Mesenchymal stem cell (in vitro differentiated cells and primary cell): ENCODE measurements at regions not wholly inside any gene's neighbourhood (a gene's known extent, or its start where the extent isn't known, plus 50 kb on each side); places are given as distances from the start of the nearest gene placed in this dataset.

Experiments
- DNase-seq: peaks from one replicate; pipeline ENCODE4 v3.0.0-alpha.2; 2013
- H2AFZ ChIP-seq: one replicate; pipeline ENCODE4 v1.6.1; 2013; ENCODE audit warnings: low read depth, mild to moderate bottlenecking, control low read depth, inconsistent platforms, low read length, moderate library complexity
- H2AK5ac ChIP-seq: 2 replicates; pipeline ENCODE4 v1.6.1; 2013; ENCODE audit warnings: low read length, moderate library complexity, mild to moderate bottlenecking, inconsistent platforms; ENCODE audit not compliant: severe bottlenecking
- H2BK120ac ChIP-seq: one replicate; pipeline ENCODE4 v1.6.1; 2013; ENCODE audit warnings: low read depth, mild to moderate bottlenecking, inconsistent platforms, low read length, moderate library complexity
- H2BK12ac ChIP-seq, 2 experiments: one replicate each; pipeline ENCODE4 v1.6.1; 2013; ENCODE audit warnings: inconsistent platforms in 2 of 2, low read length in 2 of 2, mild to moderate bottlenecking in 2 of 2, moderate library complexity in 2 of 2, control low read depth in 1 of 2
- H2BK15ac ChIP-seq: one replicate; pipeline ENCODE4 v1.6.1; 2013; ENCODE audit warnings: mild to moderate bottlenecking, low read depth, inconsistent platforms; ENCODE audit not compliant: poor library complexity, severe bottlenecking
- H2BK5ac ChIP-seq: 2 replicates; pipeline ENCODE4 v1.6.1; 2013; ENCODE audit warnings: low read depth, mild to moderate bottlenecking, low read length, control low read depth, inconsistent platforms; ENCODE audit not compliant: poor library complexity, severe bottlenecking
- H3K14ac ChIP-seq, 2 experiments: one replicate each; pipeline ENCODE4 v1.6.1; 2013; ENCODE audit warnings: inconsistent platforms in 2 of 2, low read length in 2 of 2, control low read depth in 1 of 2, mild to moderate bottlenecking in 1 of 2, moderate library complexity in 1 of 2
- H3K18ac ChIP-seq, 2 experiments: one replicate each; pipeline ENCODE4 v1.6.1; 2013; ENCODE audit warnings: inconsistent platforms in 2 of 2, low read length in 2 of 2, control low read depth in 1 of 2, low read depth in 1 of 2, mild to moderate bottlenecking in 1 of 2
- H3K23ac ChIP-seq, 2 experiments: one replicate each; pipeline ENCODE4 v1.6.1; 2013; ENCODE audit warnings: inconsistent platforms in 2 of 2, low read length in 2 of 2, mild to moderate bottlenecking in 2 of 2, moderate library complexity in 2 of 2, control low read depth in 1 of 2
- H3K27ac ChIP-seq: 2 replicates; pipeline ENCODE4 v1.5.1; 2013; ENCODE audit warnings: mild to moderate bottlenecking, moderate library complexity, low read length, control low read depth, inconsistent platforms; ENCODE audit not compliant: poor library complexity, severe bottlenecking
- H3K27me3 ChIP-seq, 2 experiments: 2 replicates each; pipeline versions ENCODE4 v1.6.1 to v1.7.0; 2013; ENCODE audit warnings: low read length in 2 of 2, mild to moderate bottlenecking in 2 of 2, moderate library complexity in 2 of 2, control low read depth in 1 of 2, inconsistent platforms in 1 of 2; ENCODE audit not compliant: control insufficient read depth in 1 of 2, insufficient read depth in 1 of 2
- H3K36me3 ChIP-seq, 2 experiments: 2 replicates each; pipeline versions ENCODE4 v1.6.1 to v1.7.0; 2013; ENCODE audit warnings: low read length in 2 of 2, control low read depth in 1 of 2, inconsistent platforms in 1 of 2, low read depth in 1 of 2, mild to moderate bottlenecking in 1 of 2; ENCODE audit not compliant: insufficient read depth in 2 of 2, control insufficient read depth in 1 of 2
- H3K4ac ChIP-seq, 2 experiments: one replicate each; pipeline ENCODE4 v1.6.1; 2013; ENCODE audit warnings: inconsistent platforms in 2 of 2, low read length in 2 of 2, mild to moderate bottlenecking in 2 of 2, moderate library complexity in 2 of 2, control low read depth in 1 of 2, low read depth in 1 of 2
- H3K4me1 ChIP-seq: 2 replicates; pipeline ENCODE4 v1.6.1; 2013; ENCODE audit warnings: low read depth, low read length, control low read depth; ENCODE audit not compliant: control insufficient read depth, insufficient read depth
- H3K4me2 ChIP-seq: 2 replicates; pipeline ENCODE4 v1.6.1; 2013; ENCODE audit warnings: low read length, mild to moderate bottlenecking, inconsistent platforms; ENCODE audit not compliant: poor library complexity, severe bottlenecking
- H3K4me3 ChIP-seq, 2 experiments: 2 replicates each; pipeline versions ENCODE4 v1.5.1 to v1.7.0; 2013; ENCODE audit warnings: low read length in 2 of 2, mild to moderate bottlenecking in 2 of 2, control low read depth in 1 of 2, low read depth in 1 of 2; ENCODE audit not compliant: insufficient read depth in 1 of 2
- H3K79me1 ChIP-seq: replicated peaks from 2 replicates; pipeline ENCODE4 v1.6.1; 2013; ENCODE audit warnings: mild to moderate bottlenecking, control low read depth, low read length, inconsistent platforms; ENCODE audit not compliant: poor library complexity, severe bottlenecking
- H3K9ac ChIP-seq: 2 replicates; pipeline ENCODE4 v1.7.0; 2013; ENCODE audit warnings: mild to moderate bottlenecking, low read length, moderate library complexity
- H3K9me3 ChIP-seq: 2 replicates; pipeline ENCODE4 v1.7.0; 2013; ENCODE audit warnings: mild to moderate bottlenecking, low read length; ENCODE audit not compliant: control insufficient read depth
- H4K8ac ChIP-seq: one replicate; pipeline ENCODE4 v1.6.1; 2013; ENCODE audit warnings: inconsistent platforms, mild to moderate bottlenecking, low read length, moderate library complexity
- H4K91ac ChIP-seq: one replicate; pipeline ENCODE4 v1.6.1; 2013; ENCODE audit warnings: mild to moderate bottlenecking, low read length, inconsistent platforms
- WGBS: methylation state at CpG from one replicate; pipeline ENCODE4 v1.1.7; 2013; ENCODE audit warnings: mixed read lengths; 5-methylcytosine and 5-hydroxymethylcytosine counted together

DNA sequence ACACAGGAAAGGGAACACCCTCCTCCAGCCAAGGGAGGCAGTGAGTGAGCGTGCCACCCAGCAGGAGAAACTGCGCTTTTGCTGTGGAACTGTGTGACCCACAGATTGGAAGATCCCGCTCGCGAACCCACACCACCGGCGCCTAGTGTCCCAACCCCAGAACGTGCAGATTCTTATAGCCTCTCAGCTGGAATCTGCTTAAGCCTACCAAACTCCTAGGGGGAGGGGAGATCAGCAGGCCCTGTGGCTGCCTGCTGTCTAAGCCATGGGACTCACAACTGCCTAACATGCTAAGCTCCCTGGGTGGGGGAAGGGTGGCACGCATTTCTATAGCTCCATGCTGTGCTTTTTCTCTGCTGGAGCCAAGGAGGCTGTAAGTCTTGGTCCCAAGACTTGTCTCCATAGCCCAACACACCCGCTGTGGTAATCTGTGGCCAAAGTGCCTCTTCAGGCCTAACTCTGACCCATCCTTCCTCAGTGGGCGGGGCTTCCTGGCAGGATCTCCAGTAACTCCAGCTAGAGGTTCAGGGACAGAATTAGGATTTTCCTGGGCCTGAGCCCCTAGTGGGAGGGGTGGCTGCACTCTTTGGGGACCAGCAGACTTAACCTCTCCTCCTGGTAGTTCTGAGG lies 485.0 kb downstream of the TAF11L14 start:
- Histone ChIP-seq H3K4ac (no peak overlapping the region), H3K18ac (no peak overlapping the region), H2BK15ac (no peak overlapping the region), H3K27ac (no peak overlapping the region), H2AK5ac (no peak overlapping the region), H4K91ac (no peak overlapping the region), H3K9ac (no peak overlapping the region), H3K4me2 (no peak overlapping the region), H2BK5ac (no peak overlapping the region), H4K8ac (no peak overlapping the region), H3K23ac (no peak overlapping the region), H2BK120ac (no peak overlapping the region), H2BK12ac (no peak overlapping the region), H3K14ac (no peak overlapping the region), H3K9me3 (no peaks in the 10 kb centered on the region), H2AFZ (no peak overlapping the region), H3K4me1 (no peaks in the 10 kb centered on the region), H3K36me3 (no peaks in the 10 kb centered on the region), H3K27me3 (no peaks in the 10 kb centered on the region), H3K4me3 (no peak overlapping the region), H3K79me1 (no peaks in the 10 kb centered on the region)
- no peak for DNase-seq
- WGBS = 77% methylated on average over 10 of the region's 11 CpGs

DNA sequence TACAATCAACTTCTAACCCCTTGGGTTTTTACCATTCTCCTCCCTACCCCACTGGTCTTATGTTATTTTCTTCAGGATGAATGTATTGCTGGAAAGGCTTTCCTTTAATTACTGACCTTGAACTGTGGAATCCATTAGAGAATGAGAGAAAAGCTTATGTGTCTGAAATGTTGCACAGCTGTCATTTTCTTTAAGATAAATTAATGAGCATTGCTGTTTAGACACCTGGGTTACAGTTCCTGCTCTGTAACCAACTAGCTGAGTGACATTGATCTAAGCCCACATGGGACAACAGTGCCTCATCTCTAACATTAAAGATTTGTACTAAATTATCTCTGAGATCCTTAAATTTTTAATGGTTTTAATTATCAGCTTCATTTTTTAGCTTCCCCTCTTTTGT lies 507.0 kb downstream of the TAF11L14 start:
- Histone ChIP-seq H3K79me1 (no peaks in the 10 kb centered on the region), H3K9ac (no peak overlapping the region), H2BK120ac (no peak overlapping the region), H4K8ac (no peak overlapping the region), H3K14ac (no peak overlapping the region), H2AK5ac (no peak overlapping the region), H3K27ac (no peak overlapping the region), H3K23ac (no peak overlapping the region), H3K4me1 (no peaks in the 10 kb centered on the region), H4K91ac (no peak overlapping the region), H2BK5ac (no peak overlapping the region), H3K18ac (no peak overlapping the region), H2BK12ac (no peak overlapping the region), H3K4ac (no peak overlapping the region), H2AFZ (no peak overlapping the region), H3K27me3 (no peaks in the 10 kb centered on the region), H3K4me3 (no peak overlapping the region), H3K4me2 (no peak overlapping the region), H3K36me3 (no peaks in the 10 kb centered on the region), H2BK15ac (no peak overlapping the region), H3K9me3 (peaks cover 3% of the 10 kb centered on the region)
- DNase-seq = no peak

DNA sequence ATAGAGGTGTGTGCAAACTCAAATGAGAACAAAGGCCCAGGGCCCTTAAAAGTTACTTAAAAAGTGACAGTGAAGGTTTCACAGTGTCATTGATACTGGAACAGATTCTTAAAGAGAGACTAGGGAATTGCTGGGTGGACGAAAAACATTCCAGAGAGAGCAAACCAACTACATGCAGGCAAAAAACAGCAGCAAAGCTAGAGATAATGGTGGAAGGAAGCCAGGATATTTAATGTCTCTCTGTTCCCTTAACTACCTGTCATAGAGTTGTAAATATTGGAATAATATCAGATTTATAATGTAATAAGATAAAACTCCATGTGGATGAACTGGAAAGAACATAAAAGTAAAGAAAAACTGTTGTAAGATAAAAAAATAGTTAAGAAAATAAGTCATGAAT lies 508.6 kb downstream of the TAF11L14 start:
- Histone ChIP-seq H3K23ac (no peak overlapping the region), H2BK120ac (no peak overlapping the region)

DNA sequence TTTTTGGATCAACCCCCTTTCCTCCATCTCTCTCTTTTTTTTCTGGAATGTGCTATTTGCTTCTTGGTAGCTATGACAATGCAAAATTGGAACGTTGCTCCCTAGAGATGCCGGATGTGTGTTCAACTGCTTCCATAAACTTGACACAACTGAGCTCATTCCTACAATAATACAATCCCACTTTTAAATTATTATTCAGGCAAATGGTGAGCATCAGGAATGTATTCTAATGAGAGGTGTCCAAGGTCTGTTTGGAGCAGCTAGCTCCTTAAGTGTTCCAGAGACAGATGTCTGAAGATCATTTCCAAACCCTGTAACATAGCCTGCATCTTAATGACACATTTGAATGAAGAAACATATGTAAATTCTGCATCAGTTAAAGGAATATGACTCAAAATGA lies 518.4 kb downstream of the TAF11L14 start:
- Histone ChIP-seq H3K23ac (no peak overlapping the region), H4K91ac (no peak overlapping the region), H2BK12ac (no peak overlapping the region), H2BK15ac (no peak overlapping the region), H4K8ac (no peak overlapping the region), H2AK5ac (no peak overlapping the region), H3K14ac (no peak overlapping the region), H3K4ac (no peak overlapping the region), H3K79me1 (no peaks in the 10 kb centered on the region), H2BK120ac (no peak overlapping the region), H2AFZ (no peak overlapping the region), H3K27me3 (no peaks in the 10 kb centered on the region), H3K36me3 (no peaks in the 10 kb centered on the region), H3K9me3 (no peaks in the 10 kb centered on the region), H3K18ac (no peak overlapping the region), H3K4me1 (no peaks in the 10 kb centered on the region), H2BK5ac (no peak overlapping the region), H3K9ac (no peak overlapping the region), H3K27ac (no peak overlapping the region), H3K4me2 (no peak overlapping the region), H3K4me3 (no peak overlapping the region)
- no peak for DNase-seq
- WGBS = no CpG with 5 or more reads among the region's 2 CpGs

More for the DNA sequence above, 508.6 kb downstream of the TAF11L14 start:
- no peaks in the 10 kb centered on the region for H3K36me3 ChIP-seq
- no peak overlapping the region for H2AK5ac ChIP-seq
- no peak overlapping the region for H2BK15ac ChIP-seq
- WGBS = no CpG with 5 or more reads among the region's 1 CpG
- H3K18ac ChIP-seq = no peak overlapping the region
- H3K9ac ChIP-seq = no peak overlapping the region
- no peak overlapping the region for H2BK5ac ChIP-seq
- no peak overlapping the region for H3K4ac ChIP-seq
- no peak overlapping the region for H3K14ac ChIP-seq
- no peaks in the 10 kb centered on the region for H3K4me1 ChIP-seq
- H4K8ac ChIP-seq = no peak overlapping the region
- no peaks in the 10 kb centered on the region for H3K79me1 ChIP-seq
- DNase-seq = no peak
- H3K27ac ChIP-seq = no peak overlapping the region
- H3K4me3 ChIP-seq = no peak overlapping the region
- no peak overlapping the region for H4K91ac ChIP-seq
- no peak overlapping the region for H3K4me2 ChIP-seq
- peaks cover 5% of the 10 kb centered on the region for H3K9me3 ChIP-seq
- no peak overlapping the region for H2AFZ ChIP-seq
- H2BK12ac ChIP-seq = no peak overlapping the region
- no peaks in the 10 kb centered on the region for H3K27me3 ChIP-seq
